H9 (cell line): ENCODE measurements at regions not wholly inside any gene's neighbourhood (a gene's known extent, or its start where the extent isn't known, plus 50 kb on each side); places are given as distances from the start of the nearest gene placed in this dataset.

Experiments
- DNase-seq: peaks from one replicate; pipeline ENCODE4 v3.0.0-alpha.2; 2017
- H2AFZ ChIP-seq: one replicate; pipeline ENCODE4 v1.6.1; 2013; ENCODE audit warnings: mild to moderate bottlenecking, low read length, control low read depth, moderate library complexity
- H2AK5ac ChIP-seq: 2 replicates; pipeline ENCODE4 v1.6.1; 2013; ENCODE audit warnings: low read length, control low read depth, mixed read lengths; ENCODE audit not compliant: insufficient read length
- H2BK120ac ChIP-seq: one replicate; pipeline ENCODE4 v1.6.1; 2013; ENCODE audit warnings: low read depth, mild to moderate bottlenecking, low read length, control low read depth, inconsistent platforms; ENCODE audit not compliant: poor library complexity, severe bottlenecking
- H2BK12ac ChIP-seq: 2 replicates; pipeline ENCODE4 v1.6.1; 2013; ENCODE audit warnings: low read length, control low read depth, mixed read lengths, low read depth; ENCODE audit not compliant: insufficient read length
- H2BK15ac ChIP-seq: 2 replicates; pipeline ENCODE4 v1.6.1; 2013; ENCODE audit warnings: low read depth, low read length, control low read depth
- H2BK20ac ChIP-seq: one replicate; pipeline ENCODE4 v1.6.1; 2013; ENCODE audit warnings: low read depth, mild to moderate bottlenecking, low read length, control low read depth, inconsistent platforms; ENCODE audit not compliant: poor library complexity, severe bottlenecking
- H2BK5ac ChIP-seq: 2 replicates; pipeline ENCODE4 v1.6.1; 2013; ENCODE audit warnings: low read length, control low read depth, mixed read lengths; ENCODE audit not compliant: insufficient read length
- H3K14ac ChIP-seq: 2 replicates; pipeline ENCODE4 v1.6.1; 2013; ENCODE audit warnings: low read length, control low read depth; ENCODE audit not compliant: insufficient read depth
- H3K18ac ChIP-seq: 2 replicates; pipeline ENCODE4 v1.6.1; 2013; ENCODE audit warnings: low read depth, mild to moderate bottlenecking, mixed read lengths, low read length, control low read depth; ENCODE audit not compliant: insufficient read length
- H3K23ac ChIP-seq: 2 replicates; pipeline ENCODE4 v1.6.1; 2013; ENCODE audit warnings: low read length, control low read depth, mixed read lengths, low read depth; ENCODE audit not compliant: insufficient read length
- H3K23me2 ChIP-seq: 2 replicates; pipeline ENCODE4 v1.6.1; 2013; ENCODE audit warnings: low read depth, mild to moderate bottlenecking, mixed read lengths, low read length, control low read depth; ENCODE audit not compliant: insufficient read length, poor library complexity, severe bottlenecking
- H3K27ac ChIP-seq: 2 replicates; pipeline ENCODE4 v1.5.1; 2013; ENCODE audit warnings: low read length, control low read depth, mixed read lengths, low read depth; ENCODE audit not compliant: insufficient read length
- H3K27me3 ChIP-seq: 2 replicates; pipeline ENCODE4 v1.6.1; 2013; ENCODE audit warnings: low read length, control low read depth, inconsistent platforms; ENCODE audit not compliant: insufficient read depth
- H3K4ac ChIP-seq: 2 replicates; pipeline ENCODE4 v1.6.1; 2013; ENCODE audit warnings: low read depth, mild to moderate bottlenecking, control low read depth, inconsistent platforms, low read length, moderate library complexity
- H3K4me1 ChIP-seq: 2 replicates; pipeline ENCODE4 v1.6.1; 2013; ENCODE audit warnings: low read length, control low read depth, inconsistent platforms; ENCODE audit not compliant: insufficient read depth
- H3K4me2 ChIP-seq: 2 replicates; pipeline ENCODE4 v1.6.1; 2013; ENCODE audit warnings: low read length, control low read depth, mixed read lengths; ENCODE audit not compliant: insufficient read length, insufficient read depth
- H3K56ac ChIP-seq: 2 replicates; pipeline ENCODE4 v1.6.1; 2013; ENCODE audit warnings: low read depth, mild to moderate bottlenecking, mixed read lengths, low read length, control low read depth; ENCODE audit not compliant: insufficient read length
- H3K79me1 ChIP-seq: 2 replicates; pipeline ENCODE4 v1.6.1; 2013; ENCODE audit warnings: low read depth, mild to moderate bottlenecking, moderate library complexity, low read length, control low read depth, inconsistent platforms; ENCODE audit not compliant: insufficient read depth, poor library complexity, severe bottlenecking
- H3K79me2 ChIP-seq: 2 replicates; pipeline ENCODE4 v1.6.1; 2013; ENCODE audit warnings: low read length, control low read depth, inconsistent platforms; ENCODE audit not compliant: insufficient read depth
- H3K9ac ChIP-seq: 2 replicates; pipeline ENCODE4 v1.6.1; 2013; ENCODE audit warnings: low read length, control low read depth, mixed read lengths; ENCODE audit not compliant: insufficient read length; ENCODE audit errors: extremely low read depth
- H3K9me3 ChIP-seq: one replicate; pipeline ENCODE4 v1.6.1; 2013; ENCODE audit warnings: low read depth, low read length, inconsistent platforms; ENCODE audit not compliant: control insufficient read depth
- H3T11ph ChIP-seq: one replicate; pipeline ENCODE4 v1.6.1; 2013; ENCODE audit warnings: mild to moderate bottlenecking, low read length, control low read depth, inconsistent platforms
- H4K20me1 ChIP-seq: one replicate; pipeline ENCODE4 v1.6.1; 2013; ENCODE audit not compliant: control insufficient read depth, insufficient read length, insufficient read depth
- H4K5ac ChIP-seq: 2 replicates; pipeline ENCODE4 v1.6.1; 2013; ENCODE audit warnings: low read depth, mild to moderate bottlenecking, mixed read lengths, low read length, control low read depth; ENCODE audit not compliant: insufficient read length
- H4K8ac ChIP-seq: replicated peaks from 2 replicates; pipeline ENCODE4 v1.6.1; 2013; ENCODE audit warnings: low read length, control low read depth, mixed read lengths, low read depth; ENCODE audit not compliant: insufficient read length
- H4K91ac ChIP-seq: 2 replicates; pipeline ENCODE4 v1.6.1; 2013; ENCODE audit warnings: low read depth, mild to moderate bottlenecking, moderate library complexity, mixed read lengths, low read length, control low read depth; ENCODE audit not compliant: insufficient read length
- H3K27ac Mint-ChIP-seq, 3 experiments: 2 replicates in 2 of 3; 3 replicates in 1 of 3; pipeline ENCODE4 v1.8.0; 2020 to 2021; ENCODE audit warnings: mixed read lengths in 3 of 3, mild to moderate bottlenecking in 1 of 3, moderate library complexity in 1 of 3
- H3K27me3 Mint-ChIP-seq: 2 replicates; pipeline ENCODE4 v1.8.0; 2021; ENCODE audit warnings: low read depth, mild to moderate bottlenecking, moderate library complexity, mixed read lengths
- H3K36me3 Mint-ChIP-seq, 3 experiments: 2 replicates in 2 of 3; 3 replicates in 1 of 3; pipeline ENCODE4 v1.8.0; 2020 to 2021; ENCODE audit warnings: low read depth in 3 of 3, mixed read lengths in 3 of 3; ENCODE audit not compliant: insufficient read depth in 1 of 3
- H3K4me1 Mint-ChIP-seq, 2 experiments: 2 replicates each; pipeline ENCODE4 v1.8.0; 2020; ENCODE audit warnings: mixed read lengths in 2 of 2
- H3K4me3 Mint-ChIP-seq, 2 experiments: 2 replicates in 1 of 2; 3 replicates in 1 of 2; pipeline ENCODE4 v1.8.0; 2020 to 2021; ENCODE audit warnings: mild to moderate bottlenecking in 2 of 2, mixed read lengths in 2 of 2, moderate library complexity in 1 of 2
- H3K9me3 Mint-ChIP-seq, 2 experiments: 2 replicates in 1 of 2; 3 replicates in 1 of 2; pipeline ENCODE4 v1.8.0; 2020; ENCODE audit warnings: mild to moderate bottlenecking in 2 of 2, mixed read lengths in 2 of 2, moderate library complexity in 1 of 2
- CTCF ChIP-seq: fragments of 200-600 bp; sonication (generic); conservative IDR thresholded peaks from 3 replicates; pipeline ENCODE4 v1.8.0; 2021; ENCODE audit warnings: antibody characterized with exemption, mild to moderate bottlenecking
- WGBS: extraction: QIAGEN DNeasy Blood & Tissue Kit; methylation state at CpG from one replicate; pipeline ENCODE4 v1.1.7; 2013; ENCODE audit warnings: missing lambda C conversion rate, low lambda C conversion rate, mixed read lengths; ENCODE audit not compliant: insufficient read length; ENCODE audit errors: extremely low coverage; 5-methylcytosine and 5-hydroxymethylcytosine counted together

DNA sequence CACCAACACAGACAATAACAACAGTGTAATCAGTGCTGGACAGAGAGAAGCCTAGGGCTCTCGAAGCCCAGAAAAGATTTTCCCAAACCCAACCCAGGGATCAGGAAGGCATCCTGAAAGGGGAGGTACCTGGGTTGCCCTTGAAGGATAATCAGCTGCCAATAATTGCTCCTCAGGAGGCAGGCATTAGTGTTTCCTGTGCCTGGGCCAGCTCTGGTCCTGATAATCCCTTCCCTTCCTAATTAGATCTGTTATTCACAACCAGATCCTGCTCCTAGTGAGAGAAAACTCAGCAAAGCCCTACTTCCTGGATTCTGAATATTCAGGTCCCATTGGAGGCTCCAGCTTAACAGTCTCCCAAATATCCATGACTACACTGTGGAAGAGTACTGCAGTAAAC, 117.4 kb downstream of the DMRTA2 start:
- H3K18ac ChIP-seq = no peak overlapping the region
- H3K56ac ChIP-seq = no peak overlapping the region
- H3K79me1 ChIP-seq = no peaks in the 10 kb centered on the region
- no peak overlapping the region for H3K27ac ChIP-seq
- H3K9me3 Mint-ChIP-seq = peaks cover 0 to 54% of the 10 kb centered on the region in 2 experiments; a peak in 2 of 5 replicates
- WGBS = no CpG with 5 or more reads among the region's 1 CpG
- no peak overlapping the region for H2BK12ac ChIP-seq
- no peak overlapping the region for H3K4ac ChIP-seq
- H3K27ac Mint-ChIP-seq = peak overlapping the region in 1 of 3 experiments; percentile 36; a peak in 1 of 7 replicates
- H4K5ac ChIP-seq = no peak overlapping the region
- H4K8ac ChIP-seq = no peak overlapping the region
- no peaks in the 10 kb centered on the region for H3K4me1 ChIP-seq
- no peak overlapping the region for H4K91ac ChIP-seq
- H2AFZ ChIP-seq = no peak overlapping the region
- H3K9ac ChIP-seq = no peak overlapping the region
- H4K20me1 ChIP-seq = no peaks in the 10 kb centered on the region
- H3K9me3 ChIP-seq = no peaks in the 10 kb centered on the region
- no peaks in the 10 kb centered on the region for H3K23me2 ChIP-seq
- DNase-seq = no peak
- H2BK5ac ChIP-seq = no peak overlapping the region
- H3T11ph ChIP-seq = no peak overlapping the region
- no peak overlapping the region for H2AK5ac ChIP-seq
- TF ChIP-seq CTCF = no peak
- H3K79me2 ChIP-seq = no peaks in the 10 kb centered on the region
- no peak overlapping the region for H2BK120ac ChIP-seq
- H3K36me3 Mint-ChIP-seq = peaks cover 0 to 9% (median 0%) of the 10 kb centered on the region in 3 experiments; a peak in 2 of 7 replicates
- no peaks in the 10 kb centered on the region for H3K4me1 Mint-ChIP-seq
- H3K27me3 ChIP-seq = no peaks in the 10 kb centered on the region; the same call in 1 of the 2 replicates
- H3K4me3 Mint-ChIP-seq = no peak overlapping the region
- H3K14ac ChIP-seq = no peak overlapping the region
- H2BK20ac ChIP-seq = no peak overlapping the region
- no peak overlapping the region for H3K4me2 ChIP-seq
- H2BK15ac ChIP-seq = no peak overlapping the region
- no peak overlapping the region for H3K23ac ChIP-seq
- H3K27me3 Mint-ChIP-seq = no peaks in the 10 kb centered on the region; the same call in 1 of the 2 replicates
